ENCODE measurements at regions not wholly inside any gene's neighbourhood (a gene's known extent, or its start where the extent isn't known, plus 50 kb on each side); places are given as distances from the start of the nearest gene placed in this dataset.

DNA sequence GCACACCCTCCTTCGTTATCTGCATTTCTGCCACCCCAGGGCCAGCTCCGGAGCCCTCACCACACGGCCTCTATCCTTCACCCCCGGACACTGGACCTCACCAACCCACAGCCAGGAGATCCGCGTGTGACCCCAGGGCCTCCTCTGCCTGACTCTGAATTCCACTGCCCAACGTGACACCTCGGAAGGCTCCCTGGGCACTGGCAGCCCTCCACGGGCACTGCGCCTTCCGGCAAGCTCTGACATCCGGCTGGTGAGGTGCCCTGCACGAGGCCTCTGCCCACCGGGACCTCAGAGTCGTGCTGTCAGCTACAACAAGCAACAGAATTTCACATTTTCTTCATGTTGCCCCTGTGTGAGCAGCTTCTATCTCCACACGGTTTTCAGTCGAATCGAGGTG lies 148.3 kb downstream of the CRYBB2 start:
- no peak for DNase-seq

- no peak for DNase-seq
Observed at GRCh38 chr22:25368271-25368670, 148.8 kb downstream of the CRYBB2 start.

DNA sequence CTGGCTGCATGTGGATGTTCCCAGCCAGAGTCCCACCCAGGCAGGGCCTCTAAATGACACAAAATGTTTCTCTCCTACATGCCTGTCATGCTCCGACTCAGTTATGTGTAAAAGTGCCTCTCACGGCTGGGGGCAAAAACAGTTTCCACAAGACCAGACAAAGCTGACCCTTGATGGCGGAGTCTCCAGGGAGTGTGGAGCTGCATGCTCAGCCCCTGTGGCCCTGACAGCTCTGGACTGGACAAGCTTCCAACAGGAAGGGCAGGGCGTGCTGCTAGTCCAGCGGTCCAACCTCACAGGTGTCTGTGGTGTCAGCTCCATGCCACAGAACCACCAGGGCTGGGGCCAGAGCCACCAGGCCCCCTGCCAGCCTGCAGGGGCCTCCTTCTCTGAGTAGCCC lies 149.6 kb downstream of the CRYBB2 start:
- no peak for DNase-seq

DNA sequence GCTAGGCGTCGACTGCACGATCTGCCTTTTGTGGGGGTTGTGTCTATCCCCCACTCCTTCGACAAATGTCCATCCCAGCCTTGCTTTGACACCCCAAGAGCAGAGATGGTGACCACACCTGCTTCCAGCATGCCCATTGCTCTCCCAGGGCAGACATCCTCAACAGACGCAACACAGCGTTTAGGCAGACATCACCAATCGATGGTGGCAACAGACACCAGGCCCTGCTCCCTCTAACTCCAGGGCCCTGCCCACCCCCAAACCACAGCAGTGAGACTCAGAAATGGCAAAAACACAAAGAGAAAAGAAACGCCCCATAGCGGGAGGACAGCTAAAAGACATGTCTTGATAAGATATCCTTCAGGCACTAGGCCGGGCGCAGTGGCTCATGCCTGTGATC lies 150.9 kb downstream of the CRYBB2 start:
- no peak for DNase-seq

GRCh38 chr22:25372000-25372595 lies 152.7 kb downstream of the CRYBB2 start:
- no peak for DNase-seq

DNA sequence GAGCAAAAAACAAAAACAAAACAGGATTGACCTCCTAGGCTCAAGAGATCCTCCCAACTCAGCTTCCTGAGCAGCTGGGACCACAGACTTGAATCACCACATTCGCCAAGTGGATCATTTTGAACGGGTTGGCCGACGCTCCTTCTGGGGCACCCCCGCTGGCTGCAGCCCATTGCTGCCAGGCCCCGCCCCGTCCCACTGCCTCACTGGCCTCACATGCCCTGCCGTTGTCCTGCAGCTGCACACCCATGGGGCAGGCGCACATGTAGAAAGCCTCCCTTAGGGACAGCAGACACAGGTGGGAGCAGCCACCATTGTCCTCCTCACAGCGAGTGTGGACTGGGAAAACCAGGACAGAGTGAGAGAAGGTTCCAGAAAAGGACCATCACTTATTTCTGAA lies 154.5 kb downstream of the CRYBB2 start:
- DNase-seq, result no peak

GRCh38 chr22:25374869-25375268 lies 155.4 kb downstream of the CRYBB2 start:
- DNase-seq, result no peak

DNA sequence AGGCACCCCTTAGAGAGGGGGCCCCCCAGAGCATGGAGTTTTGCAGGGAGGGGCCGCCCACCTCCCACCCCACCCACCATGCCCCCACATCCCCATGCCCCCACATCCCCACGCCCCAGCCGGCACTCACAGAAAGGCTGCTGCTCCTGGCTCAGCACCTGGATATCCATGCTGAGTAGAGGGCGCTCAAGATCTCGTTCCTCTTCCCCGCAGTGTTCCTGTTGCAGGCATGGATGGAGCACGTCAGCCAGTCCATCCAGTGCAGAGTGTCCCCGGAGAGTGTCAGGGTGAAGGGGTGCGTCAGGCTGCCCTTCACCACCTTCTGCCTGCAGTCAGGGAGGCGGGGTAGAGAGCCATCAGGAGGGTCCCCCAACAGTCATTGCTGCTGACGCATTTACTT lies 156.2 kb downstream of the CRYBB2 start:
- DNase-seq, result no peak

GRCh38 chr22:25377699-25378098 lies 158.3 kb downstream of the CRYBB2 start:
- no peak for DNase-seq

DNA sequence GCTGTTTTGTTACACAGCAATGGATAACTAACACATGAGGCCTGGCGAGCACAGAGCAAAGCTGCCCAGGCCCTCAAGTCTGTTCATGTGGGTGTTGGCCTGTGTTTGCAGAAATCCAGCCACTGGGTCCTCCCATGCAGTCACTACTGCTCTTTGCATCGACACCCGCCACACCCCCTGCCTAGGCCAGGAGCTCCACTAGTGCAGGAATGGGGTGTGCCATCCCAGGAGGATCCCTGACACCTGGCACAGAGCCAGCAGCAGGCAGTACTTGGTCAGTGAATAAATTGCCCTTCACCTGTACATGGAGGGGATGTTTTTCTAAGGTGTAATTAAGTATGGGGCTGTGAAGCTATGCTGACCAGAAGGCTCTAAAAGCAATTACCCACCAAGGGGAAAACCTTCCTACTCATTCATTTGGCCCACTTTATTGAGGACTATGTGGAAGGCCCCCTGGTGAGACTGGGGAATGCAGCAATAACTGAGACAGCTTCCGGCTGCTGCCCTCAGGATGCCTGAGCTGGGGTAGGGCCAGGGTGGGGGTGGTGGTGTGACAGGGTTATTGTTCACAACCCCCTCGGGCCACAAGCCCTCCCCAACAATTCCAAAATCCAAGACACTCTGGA lies 160.8 kb downstream of the CRYBB2 start:
- DNase-seq, result no peak

DNA sequence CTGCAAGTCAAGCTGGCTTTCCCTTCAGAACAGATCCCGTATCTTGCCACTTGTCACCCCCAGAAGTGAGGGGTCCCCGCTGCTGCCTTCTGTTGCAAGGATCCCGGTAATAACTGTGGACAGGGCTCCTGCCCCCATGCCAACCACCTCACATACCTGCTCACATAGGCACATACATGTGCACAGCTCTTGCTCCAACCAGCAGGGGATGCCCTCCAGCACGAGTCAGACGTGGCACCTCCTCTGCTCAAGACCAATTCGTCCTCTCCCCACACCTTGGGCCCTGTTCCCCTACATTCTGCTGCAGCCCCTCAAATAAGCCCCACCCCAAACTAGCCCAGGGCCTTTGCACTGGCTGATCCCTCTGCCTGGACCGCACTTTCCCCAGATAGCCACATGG lies 163.3 kb downstream of the CRYBB2 start:
- DNase-seq, result no peak

- DNase-seq, result no peak
Observed at GRCh38 chr22:25383278-25383820, 163.9 kb downstream of the CRYBB2 start.

DNA sequence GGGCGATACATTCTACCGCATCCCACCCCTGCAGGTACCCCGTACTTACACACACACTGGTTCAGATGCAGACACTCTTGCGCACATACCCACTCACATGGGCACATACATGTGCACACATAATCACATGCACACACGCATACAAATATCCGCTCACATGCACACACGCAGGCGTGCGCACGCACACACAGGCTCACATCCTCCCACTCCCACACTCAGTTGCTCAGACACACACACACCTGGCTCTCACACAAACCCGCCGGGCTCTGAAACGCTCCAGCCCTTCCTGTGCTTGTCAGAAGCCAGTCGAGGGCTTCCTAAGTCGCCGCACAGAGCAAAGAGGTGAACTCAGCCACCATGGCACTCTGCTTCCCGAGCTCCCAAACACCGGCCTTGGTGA lies 164.5 kb downstream of the CRYBB2 start:
- no peak for DNase-seq

DNA sequence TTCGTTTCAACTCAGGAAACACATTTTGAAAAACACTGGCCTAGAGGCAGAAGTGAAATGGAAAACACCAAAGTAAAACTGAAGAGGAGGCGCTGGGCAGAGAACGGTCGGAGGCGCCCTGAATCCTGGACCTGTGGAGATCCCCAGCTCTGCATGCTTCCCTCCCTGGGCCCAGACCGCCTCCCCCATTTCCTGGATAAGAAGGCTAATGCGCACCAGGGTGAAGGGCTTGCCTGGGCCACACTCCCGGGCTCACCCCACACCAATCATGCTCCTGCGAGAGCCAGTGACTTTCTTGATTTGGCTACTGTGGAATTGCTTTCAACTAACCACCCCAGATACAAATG lies 167.1 kb downstream of the CRYBB2 start:
- DNase-seq, result no peak

GRCh38 chr22:25388415-25388814 lies 169.0 kb downstream of the CRYBB2 start:
- DNase-seq, result no peak

- DNase-seq, result no peak
Observed at GRCh38 chr22:25388866-25389540, 169.6 kb downstream of the CRYBB2 start.

GRCh38 chr22:25389541-25389919 lies 170.1 kb downstream of the CRYBB2 start:
- no peak for DNase-seq

DNA sequence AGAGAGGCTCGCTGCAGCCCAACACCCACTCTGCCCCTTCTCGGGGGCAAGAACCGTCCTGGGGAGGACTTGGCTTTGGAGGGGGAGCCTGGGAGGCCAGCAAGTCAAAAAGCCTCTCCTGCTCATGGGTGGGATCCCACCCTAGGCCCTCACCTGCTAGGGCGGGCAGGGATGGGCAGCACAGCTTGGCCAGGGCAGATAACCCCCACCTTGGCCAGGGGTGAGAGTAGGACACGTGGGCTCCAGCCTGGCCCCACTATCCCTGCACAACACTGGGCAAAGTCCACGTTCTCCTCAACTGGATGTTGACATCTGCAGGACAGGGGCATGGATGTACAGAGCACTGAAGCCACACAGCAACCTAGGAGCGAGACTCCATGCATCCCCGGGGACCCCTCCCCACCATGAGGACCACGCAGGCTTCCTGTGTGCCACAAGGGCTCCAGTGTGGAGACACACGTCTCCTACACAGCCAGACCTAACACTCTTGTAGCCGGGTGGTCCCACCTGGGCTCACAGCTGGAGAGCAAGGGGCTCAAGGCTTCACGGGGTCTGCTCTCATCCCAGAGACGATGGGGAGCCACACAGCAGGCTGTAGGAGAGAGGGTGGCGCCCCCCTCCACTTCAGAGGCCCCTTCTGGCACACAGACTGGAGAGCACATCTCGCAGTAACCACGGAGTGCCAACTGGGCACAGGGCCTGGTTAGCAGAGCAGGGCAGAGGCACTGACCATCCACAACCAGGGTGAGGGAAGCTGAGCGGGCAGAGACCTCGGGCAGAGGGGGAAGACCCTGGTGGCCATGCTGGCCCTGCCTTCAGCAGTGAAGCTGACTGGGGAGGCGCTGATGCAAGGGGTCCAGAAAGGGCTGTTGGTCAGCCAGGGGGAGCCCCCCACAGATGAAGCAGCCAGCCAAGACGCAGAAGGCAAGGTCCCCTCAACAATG lies 171.1 kb downstream of the CRYBB2 start:
- DNase-seq, result no peak

GRCh38 chr22:25392584-25392983 lies 171.9 kb upstream of the GRK3 start:
- no peak for DNase-seq

DNA sequence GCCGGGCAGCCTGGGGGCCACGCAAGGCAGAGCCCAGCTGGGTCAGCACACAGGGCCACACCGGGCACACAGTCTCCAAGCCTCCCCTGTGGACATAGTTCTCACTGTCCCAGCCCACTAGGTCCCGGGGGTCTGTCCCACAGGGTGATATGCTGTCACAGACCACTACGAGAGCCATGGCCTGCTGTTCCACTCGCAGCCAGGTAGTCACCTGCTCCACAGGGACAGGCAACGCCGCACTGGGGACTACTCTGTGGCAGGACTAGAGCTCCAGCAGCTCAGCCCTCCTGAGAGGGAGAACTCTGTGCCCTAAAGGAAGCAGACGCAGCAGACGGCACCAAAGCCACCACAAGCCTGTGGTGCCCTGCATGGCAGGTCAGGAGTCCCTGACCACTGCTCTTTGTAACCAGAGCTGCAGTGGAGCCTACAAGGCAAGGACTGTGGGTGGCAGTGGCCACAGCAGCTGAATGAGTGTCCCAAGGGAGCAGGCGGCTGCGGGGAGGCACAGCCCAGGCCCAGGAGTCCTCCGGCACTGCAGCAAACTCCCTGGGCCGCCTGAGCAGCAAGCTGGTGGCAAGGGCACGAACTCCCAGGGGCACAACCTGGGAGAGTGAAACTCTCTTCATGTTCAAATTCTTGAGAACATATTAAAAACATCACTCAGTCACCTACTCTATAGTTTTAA lies 171.2 kb upstream of the GRK3 start:
- DNase-seq, result no peak

- DNase-seq, result no peak
Observed at GRCh38 chr22:25395468-25395867, 169.0 kb upstream of the GRK3 start.

- DNase-seq, result no peak
Observed at GRCh38 chr22:25395915-25396314, 168.6 kb upstream of the GRK3 start.
